Liver (tissue), 3 donors: ENCODE measurements at regions not wholly inside any gene's neighbourhood (a gene's known extent, or its start where the extent isn't known, plus 50 kb on each side); places are given as distances from the start of the nearest gene placed in this dataset.
"Not testable (repeated sequence)": the region's sequence is repeated elsewhere in the genome, so short reads cannot be mapped to it uniquely, and the experiment has no call there.

Experiments used
- CTCF ChIP-seq: fragments of 150-350 bp; IDR thresholded peaks from 2 replicates; pipeline ENCODE4 v1.5.1; 2017; ENCODE audit warnings: improper control_type of control experiment, low read depth, low read length; ENCODE audit not compliant: missing input control
- EGR1 ChIP-seq, 2 donors: IDR thresholded peaks; 2 replicates each; pipeline ENCODE4 v1.6.1; 2016 to 2018; ENCODE audit warnings: antibody characterized with exemption in 2 of 2, low read depth in 2 of 2
- HNF4G ChIP-seq: IDR thresholded peaks from 2 replicates; pipeline ENCODE4 v1.6.1; 2016; ENCODE audit warnings: antibody characterized with exemption
- JUND ChIP-seq, 2 donors: IDR thresholded peaks; 2 replicates each; pipeline ENCODE4 v1.6.1; 2016; ENCODE audit warnings: antibody characterized with exemption in 2 of 2
- MAX ChIP-seq: IDR thresholded peaks from 2 replicates; pipeline ENCODE4 v1.6.1; 2016; ENCODE audit warnings: antibody characterized with exemption
- TF ChIP-seq, protein P1 (sequence below): IDR thresholded peaks from 2 replicates; pipeline ENCODE4 v1.6.1; 2016; ENCODE audit warnings: antibody characterized with exemption, mild to moderate bottlenecking
- donor health status: healthy.
- donor health status: healthy.

GRCh38 chr2:31632201-31632600, 51.5 kb upstream of the SRD5A2 start:
- not testable (repeated sequence) for TF ChIP-seq CTCF; HNF4G; JUND (IDR thresholded peaks at IDR 0.05); EGR1 (IDR thresholded peaks at IDR 0.05; ENCODE audit: low read depth in 2 of 2); MAX
- TF ChIP-seq, protein P1, sequence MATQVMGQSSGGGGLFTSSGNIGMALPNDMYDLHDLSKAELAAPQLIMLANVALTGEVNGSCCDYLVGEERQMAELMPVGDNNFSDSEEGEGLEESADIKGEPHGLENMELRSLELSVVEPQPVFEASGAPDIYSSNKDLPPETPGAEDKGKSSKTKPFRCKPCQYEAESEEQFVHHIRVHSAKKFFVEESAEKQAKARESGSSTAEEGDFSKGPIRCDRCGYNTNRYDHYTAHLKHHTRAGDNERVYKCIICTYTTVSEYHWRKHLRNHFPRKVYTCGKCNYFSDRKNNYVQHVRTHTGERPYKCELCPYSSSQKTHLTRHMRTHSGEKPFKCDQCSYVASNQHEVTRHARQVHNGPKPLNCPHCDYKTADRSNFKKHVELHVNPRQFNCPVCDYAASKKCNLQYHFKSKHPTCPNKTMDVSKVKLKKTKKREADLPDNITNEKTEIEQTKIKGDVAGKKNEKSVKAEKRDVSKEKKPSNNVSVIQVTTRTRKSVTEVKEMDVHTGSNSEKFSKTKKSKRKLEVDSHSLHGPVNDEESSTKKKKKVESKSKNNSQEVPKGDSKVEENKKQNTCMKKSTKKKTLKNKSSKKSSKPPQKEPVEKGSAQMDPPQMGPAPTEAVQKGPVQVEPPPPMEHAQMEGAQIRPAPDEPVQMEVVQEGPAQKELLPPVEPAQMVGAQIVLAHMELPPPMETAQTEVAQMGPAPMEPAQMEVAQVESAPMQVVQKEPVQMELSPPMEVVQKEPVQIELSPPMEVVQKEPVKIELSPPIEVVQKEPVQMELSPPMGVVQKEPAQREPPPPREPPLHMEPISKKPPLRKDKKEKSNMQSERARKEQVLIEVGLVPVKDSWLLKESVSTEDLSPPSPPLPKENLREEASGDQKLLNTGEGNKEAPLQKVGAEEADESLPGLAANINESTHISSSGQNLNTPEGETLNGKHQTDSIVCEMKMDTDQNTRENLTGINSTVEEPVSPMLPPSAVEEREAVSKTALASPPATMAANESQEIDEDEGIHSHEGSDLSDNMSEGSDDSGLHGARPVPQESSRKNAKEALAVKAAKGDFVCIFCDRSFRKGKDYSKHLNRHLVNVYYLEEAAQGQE, result not testable (repeated sequence)
